GM18508 (cell line): ENCODE measurements at regions not wholly inside any gene's neighbourhood (a gene's known extent, or its start where the extent isn't known, plus 50 kb on each side); places are given as distances from the start of the nearest gene placed in this dataset.

Source experiments
- ATAC-seq: cut with Tn5 transposase; IDR thresholded peaks from one replicate; pipeline ENCODE4 v1.9.1; 2021; ENCODE audit warnings: moderate number of reproducible peaks; ENCODE audit not compliant: insufficient read depth, unreplicated experiment

- no peak for ATAC-seq
These were observed 251.0 kb upstream of the ZMIZ1 start for GRCh38 chr10:78817804-78818203.

GRCh38 chr10:78819361-78820006, 249.3 kb upstream of the ZMIZ1 start:
- ATAC-seq: no peak

GRCh38 chr10:78820007-78820362, 248.8 kb upstream of the ZMIZ1 start:
- ATAC-seq: no peak

- no peak for ATAC-seq
These were observed 247.7 kb upstream of the ZMIZ1 start for GRCh38 chr10:78821052-78821451.

GRCh38 chr10:78828647-78829539, 239.9 kb upstream of the ZMIZ1 start:
- ATAC-seq: no peak

- no peak for ATAC-seq
These were observed 239.2 kb upstream of the ZMIZ1 start for GRCh38 chr10:78829565-78829964.

- ATAC-seq: no peak
These were observed 238.4 kb upstream of the ZMIZ1 start for GRCh38 chr10:78830062-78830975.

GRCh38 chr10:78830976-78831375, 237.8 kb upstream of the ZMIZ1 start:
- ATAC-seq: no peak

- ATAC-seq: no peak
These were observed 237.3 kb upstream of the ZMIZ1 start for GRCh38 chr10:78831461-78831860.

GRCh38 chr10:78832281-78832680, 236.5 kb upstream of the ZMIZ1 start:
- ATAC-seq: no peak

GRCh38 chr10:78838141-78838657, 230.6 kb upstream of the ZMIZ1 start:
- ATAC-seq: no peak

GRCh38 chr10:78843495-78843894, 225.3 kb upstream of the ZMIZ1 start:
- no peak for ATAC-seq

- no peak for ATAC-seq
These were observed 223.7 kb upstream of the ZMIZ1 start for GRCh38 chr10:78844960-78845607.

GRCh38 chr10:78846071-78846470, 222.7 kb upstream of the ZMIZ1 start:
- no peak for ATAC-seq

GRCh38 chr10:78846760-78847159, 222.0 kb upstream of the ZMIZ1 start:
- no peak for ATAC-seq

GRCh38 chr10:78847485-78847884, 221.3 kb upstream of the ZMIZ1 start:
- no peak for ATAC-seq

GRCh38 chr10:78849115-78849514, 219.7 kb upstream of the ZMIZ1 start:
- ATAC-seq: no peak

- ATAC-seq: no peak
These were observed 219.0 kb upstream of the ZMIZ1 start for GRCh38 chr10:78849731-78850130.

GRCh38 chr10:78850644-78851435, 217.9 kb upstream of the ZMIZ1 start:
- ATAC-seq: no peak
